ENCODE measurements at regions not wholly inside any gene's neighbourhood (a gene's known extent, or its start where the extent isn't known, plus 50 kb on each side); places are given as distances from the start of the nearest gene placed in this dataset.
"Not testable (repeated sequence)": the region's sequence is repeated elsewhere in the genome, so short reads cannot be mapped to it uniquely, and the experiment has no call there.

- no TSS peak for BruUV-seq (replicated peaks)
- intact Hi-C loops (cut with micrococcal nuclease; ENCODE audit: unreplicated experiment), result no loop called here
- Mint-ChIP-seq H3K36me3 (ENCODE audit: insufficient read depth, unreplicated experiment) (no peaks in the 10 kb centered on the region), H3K27me3 (ENCODE audit: unreplicated experiment) (no peaks in the 10 kb centered on the region), H3K27ac (ENCODE audit: unreplicated experiment) (no peak overlapping the region), H3K4me3 (ENCODE audit: low read depth, unreplicated experiment) (no peak overlapping the region), H3K9me3 (ENCODE audit: low read depth, unreplicated experiment) (peaks cover 6% of the 10 kb centered on the region), H3K4me1 (ENCODE audit: low read depth, unreplicated experiment) (no peaks in the 10 kb centered on the region)
- no peak for DNase-seq
- CTCF ChIA-PET, result interaction anchor here (0.6 kb wide), 1 partner anchor 29 kb away, joined by 6 read pairs; no protein-coding TSS in a partner anchor
- TF ChIP-seq CTCF (IDR thresholded peaks at IDR 0.05; ENCODE audit: unreplicated experiment), result no peak
Measured at GRCh38 chrX:113793563-113793962, 790.3 kb upstream of the HTR2C start.

- no peaks in the 10 kb centered on the region for H3K27me3 Mint-ChIP-seq (ENCODE audit: unreplicated experiment)
- intact Hi-C loops (cut with micrococcal nuclease; ENCODE audit: unreplicated experiment), result no loop called here
- no peak for TF ChIP-seq CTCF (IDR thresholded peaks at IDR 0.05; ENCODE audit: unreplicated experiment)
- BruUV-seq (replicated peaks), result no TSS peak
- DNase-seq, result no peak
- no peak overlapping the region for H3K27ac Mint-ChIP-seq (ENCODE audit: unreplicated experiment)
- peaks cover 5% of the 10 kb centered on the region for H3K9me3 Mint-ChIP-seq (ENCODE audit: low read depth, unreplicated experiment)
- CTCF ChIA-PET, result no interaction called here
- no peaks in the 10 kb centered on the region for H3K4me1 Mint-ChIP-seq (ENCODE audit: low read depth, unreplicated experiment)
- H3K4me3 Mint-ChIP-seq (ENCODE audit: low read depth, unreplicated experiment), result no peak overlapping the region
- no peaks in the 10 kb centered on the region for H3K36me3 Mint-ChIP-seq (ENCODE audit: insufficient read depth, unreplicated experiment)
Measured at GRCh38 chrX:113790987-113791386, 792.9 kb upstream of the HTR2C start.

- H3K36me3 Mint-ChIP-seq (ENCODE audit: insufficient read depth, unreplicated experiment); CTCF ChIA-PET: not testable (repeated sequence)
Measured at GRCh38 chrX:113784754-113785153, 799.1 kb upstream of the HTR2C start.

GRCh38 chrX:113770806-113771205 lies 813.1 kb upstream of the HTR2C start:
- Mint-ChIP-seq H3K27ac (ENCODE audit: unreplicated experiment) (no peak overlapping the region), H3K4me1 (ENCODE audit: low read depth, unreplicated experiment) (no peaks in the 10 kb centered on the region), H3K27me3 (ENCODE audit: unreplicated experiment) (no peaks in the 10 kb centered on the region), H3K9me3 (ENCODE audit: low read depth, unreplicated experiment) (peaks cover 4% of the 10 kb centered on the region), H3K36me3 (ENCODE audit: insufficient read depth, unreplicated experiment) (no peaks in the 10 kb centered on the region), H3K4me3 (ENCODE audit: low read depth, unreplicated experiment) (no peak overlapping the region)
- BruUV-seq (replicated peaks), result no TSS peak
- TF ChIP-seq CTCF (IDR thresholded peaks at IDR 0.05; ENCODE audit: unreplicated experiment), result no peak
- no peak for DNase-seq
- intact Hi-C loops (cut with micrococcal nuclease; ENCODE audit: unreplicated experiment), result no loop called here
- CTCF ChIA-PET, result no interaction called here

More at GRCh38 chrX:113784754-113785153, 799.1 kb upstream of the HTR2C start:
- H3K4me3 Mint-ChIP-seq (ENCODE audit: low read depth, unreplicated experiment); H3K9me3 Mint-ChIP-seq (ENCODE audit: low read depth, unreplicated experiment); DNase-seq; BruUV-seq (replicated peaks); H3K27me3 Mint-ChIP-seq (ENCODE audit: unreplicated experiment); H3K4me1 Mint-ChIP-seq (ENCODE audit: low read depth, unreplicated experiment); H3K27ac Mint-ChIP-seq (ENCODE audit: unreplicated experiment); intact Hi-C loops (cut with micrococcal nuclease; ENCODE audit: unreplicated experiment): not testable (repeated sequence)

GRCh38 chrX:113770071-113770470 lies 813.8 kb upstream of the HTR2C start:
- no peak for TF ChIP-seq CTCF (IDR thresholded peaks at IDR 0.05; ENCODE audit: unreplicated experiment)
- intact Hi-C loops (cut with micrococcal nuclease; ENCODE audit: unreplicated experiment), result no loop called here
- Mint-ChIP-seq H3K27me3 (ENCODE audit: unreplicated experiment) (no peaks in the 10 kb centered on the region), H3K36me3 (ENCODE audit: insufficient read depth, unreplicated experiment) (no peaks in the 10 kb centered on the region), H3K4me1 (ENCODE audit: low read depth, unreplicated experiment) (no peaks in the 10 kb centered on the region), H3K4me3 (ENCODE audit: low read depth, unreplicated experiment) (no peak overlapping the region), H3K27ac (ENCODE audit: unreplicated experiment) (no peak overlapping the region), H3K9me3 (ENCODE audit: low read depth, unreplicated experiment) (peaks cover 4% of the 10 kb centered on the region)
- CTCF ChIA-PET, result no interaction called here
- no peak for DNase-seq
- no TSS peak for BruUV-seq (replicated peaks)

All from Calu3 (cell line).